Effector CD8-positive, alpha-beta T cell (primary cell): ENCODE measurements at regions not wholly inside any gene's neighbourhood (a gene's known extent, or its start where the extent isn't known, plus 50 kb on each side); places are given as distances from the start of the nearest gene placed in this dataset.
"Not testable (repeated sequence)": the region's sequence is repeated elsewhere in the genome, so short reads cannot be mapped to it uniquely, and the experiment has no call there.

Experiments
- DNase-seq: peaks from one replicate; lab custom pipeline; 2025; lab: John Stamatoyannopoulos, UW

DNA sequence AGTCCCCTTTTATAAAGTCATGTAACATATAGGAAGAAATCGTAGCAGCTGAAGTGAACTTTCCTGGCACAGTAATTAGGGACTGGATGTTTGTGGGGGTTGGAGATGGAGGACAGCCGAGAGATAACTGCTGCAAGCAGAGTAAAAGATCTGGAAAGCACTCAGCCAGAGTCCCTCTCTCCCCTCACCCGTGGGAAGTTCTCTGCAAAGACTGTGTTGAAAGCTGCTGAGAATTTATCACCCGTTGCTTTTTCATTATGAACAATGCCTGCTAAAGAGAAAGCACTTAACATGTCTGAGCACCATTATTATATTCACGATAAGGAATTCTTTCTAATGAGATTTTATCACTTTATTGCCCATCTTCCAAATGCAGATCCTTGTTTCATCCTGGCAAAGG lies 248.8 kb downstream of the SHOX2 start:
- no peak for DNase-seq

DNA sequence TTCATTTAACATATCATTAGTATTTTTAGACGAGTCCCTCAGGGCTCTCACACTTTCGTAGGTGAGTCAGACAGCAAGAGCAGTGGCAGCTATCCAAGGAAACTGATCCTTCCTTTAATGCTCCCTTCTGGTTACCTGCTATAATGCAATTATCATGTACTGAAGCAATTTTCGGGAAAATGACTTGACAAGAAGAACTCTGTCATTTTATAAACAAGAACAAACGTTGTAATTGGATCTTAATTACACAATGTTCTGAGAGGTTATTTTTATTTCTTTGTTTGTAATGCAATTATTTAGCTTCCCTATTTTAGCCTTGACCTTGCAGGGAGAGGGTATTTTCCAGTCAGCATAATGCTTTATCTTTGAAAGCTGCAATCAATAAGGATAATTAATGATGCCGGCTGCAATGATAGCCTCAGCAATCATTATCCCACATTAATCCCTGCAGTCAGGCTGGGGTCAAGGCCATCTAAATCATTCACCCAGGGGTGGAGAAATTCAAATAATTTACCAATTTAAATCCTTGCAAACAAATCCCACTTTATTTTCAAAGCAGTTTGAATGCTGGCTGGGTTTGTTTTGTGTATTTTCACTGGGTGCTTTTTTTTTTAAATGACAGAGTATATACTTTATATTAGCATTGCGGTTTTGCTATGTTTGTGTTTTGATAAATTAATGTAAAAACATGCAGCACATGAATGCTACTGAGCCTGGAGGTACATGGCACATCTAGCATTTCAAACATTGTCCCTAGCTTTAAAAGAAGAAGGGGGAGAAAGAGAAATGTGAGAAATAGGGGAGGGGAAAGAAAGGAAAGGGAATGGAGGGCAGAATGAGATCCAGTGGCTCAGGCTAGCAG lies 249.9 kb downstream of the SHOX2 start:
- DNase-seq = no peak

DNA sequence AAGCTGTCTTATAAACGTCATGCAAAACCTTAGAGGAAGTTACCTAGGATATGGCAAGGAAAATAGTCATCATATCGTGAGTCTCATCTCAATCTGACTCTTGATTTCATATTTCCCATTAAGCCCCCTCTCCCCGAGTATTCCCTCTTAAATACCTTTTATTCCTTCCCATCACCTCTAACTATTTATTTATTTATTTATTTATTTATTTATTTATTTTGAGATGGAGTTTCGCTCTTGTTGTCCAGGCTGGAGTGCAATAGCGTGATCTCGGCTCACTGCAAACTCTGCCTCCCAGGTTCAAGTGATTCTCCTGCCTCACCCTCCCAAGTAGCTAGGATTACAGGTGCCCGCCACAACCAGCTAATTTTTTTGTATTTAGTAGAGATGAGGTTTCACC lies 260.4 kb downstream of the SHOX2 start:
- not testable (repeated sequence) for DNase-seq

DNA sequence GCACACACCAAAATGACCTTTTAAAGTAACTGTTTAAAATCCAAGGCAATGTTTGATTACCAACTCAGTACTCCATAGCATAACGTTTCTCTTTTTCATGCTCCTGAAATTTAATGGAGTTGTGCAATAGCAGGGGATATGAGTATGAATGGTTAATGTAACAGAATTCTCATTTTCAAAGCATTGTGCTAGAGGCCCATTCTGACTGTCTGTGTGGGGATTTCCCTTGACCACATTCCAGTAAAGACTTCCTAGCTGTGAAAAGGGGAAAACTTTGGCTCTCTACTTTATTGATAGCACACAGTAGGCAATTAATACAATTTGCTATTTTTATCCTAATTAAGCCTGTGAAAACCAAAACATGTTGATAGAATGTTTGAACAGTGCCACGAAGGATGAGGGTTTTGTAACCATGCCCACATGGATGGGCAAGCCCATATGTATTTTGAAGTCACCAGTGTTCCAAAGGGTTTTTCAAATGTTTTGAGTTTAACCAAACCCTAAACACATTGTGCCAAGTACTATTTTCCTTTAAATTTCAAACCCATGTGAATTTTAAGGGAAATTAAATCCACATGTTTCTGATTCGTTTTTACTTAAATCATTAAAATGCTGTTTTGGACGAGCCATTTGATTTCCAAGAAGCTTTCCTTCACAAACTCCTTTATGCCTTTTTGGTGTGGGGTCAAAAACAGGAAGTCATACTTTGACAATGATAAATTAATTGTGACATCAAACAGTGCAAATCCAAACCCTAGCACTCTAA lies 261.2 kb downstream of the SHOX2 start:
- no peak for DNase-seq

DNA sequence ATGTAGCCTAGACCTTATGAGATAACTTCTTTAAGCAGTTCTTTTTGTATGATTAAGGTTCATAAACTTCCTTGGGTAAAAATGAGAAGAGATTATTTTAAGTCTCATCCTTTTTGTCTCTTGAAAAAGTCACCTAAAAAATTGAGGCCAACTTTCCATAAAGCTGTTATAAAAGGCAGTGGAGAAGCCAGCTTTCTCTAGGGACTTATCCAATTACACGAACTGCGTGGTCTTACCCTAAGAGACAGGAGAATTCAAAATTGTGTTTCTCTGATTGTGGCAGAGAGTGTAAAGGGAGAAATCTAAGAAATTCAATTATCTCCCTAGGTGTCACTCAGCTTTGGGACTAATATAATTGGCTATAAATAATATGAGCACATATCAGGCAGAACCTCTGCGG lies 262.0 kb downstream of the SHOX2 start:
- no peak for DNase-seq

DNA sequence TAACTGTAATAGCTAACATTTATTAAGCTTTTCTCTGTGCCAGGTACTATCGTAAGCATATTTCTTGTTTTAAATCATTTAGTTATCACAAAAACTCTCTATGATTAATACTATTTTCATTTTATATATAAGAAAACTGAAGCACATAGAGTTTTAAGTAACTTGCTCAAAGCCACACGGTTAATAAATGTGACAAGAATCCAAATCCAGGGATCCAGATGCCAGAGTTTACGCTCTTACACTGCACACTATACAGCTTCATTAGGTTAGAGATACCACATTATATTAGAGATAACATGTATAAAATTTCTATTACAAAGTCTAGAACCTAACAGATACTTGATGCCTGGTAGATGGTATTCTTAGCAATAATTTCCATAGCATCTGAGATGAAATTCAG lies 265.2 kb downstream of the SHOX2 start:
- no peak for DNase-seq

DNA sequence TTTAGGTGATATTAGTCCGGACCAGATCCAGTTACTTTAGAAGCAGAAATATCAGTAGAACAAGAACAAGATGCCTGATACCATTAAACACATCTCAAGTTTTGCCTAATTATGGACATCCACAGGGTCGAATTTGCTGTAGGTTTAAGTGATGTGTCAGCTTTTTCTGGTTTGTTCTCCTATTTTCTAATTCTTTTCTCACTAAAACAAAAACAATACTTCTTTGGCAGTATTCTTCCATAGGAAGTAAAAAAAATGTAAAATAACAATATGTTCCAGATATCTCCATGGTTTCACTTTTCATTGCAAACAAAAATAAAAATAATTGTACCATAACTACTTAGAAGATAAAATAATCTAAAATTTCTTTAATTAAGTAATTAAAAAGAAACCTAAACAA lies 265.7 kb downstream of the SHOX2 start:
- no peak for DNase-seq

DNA sequence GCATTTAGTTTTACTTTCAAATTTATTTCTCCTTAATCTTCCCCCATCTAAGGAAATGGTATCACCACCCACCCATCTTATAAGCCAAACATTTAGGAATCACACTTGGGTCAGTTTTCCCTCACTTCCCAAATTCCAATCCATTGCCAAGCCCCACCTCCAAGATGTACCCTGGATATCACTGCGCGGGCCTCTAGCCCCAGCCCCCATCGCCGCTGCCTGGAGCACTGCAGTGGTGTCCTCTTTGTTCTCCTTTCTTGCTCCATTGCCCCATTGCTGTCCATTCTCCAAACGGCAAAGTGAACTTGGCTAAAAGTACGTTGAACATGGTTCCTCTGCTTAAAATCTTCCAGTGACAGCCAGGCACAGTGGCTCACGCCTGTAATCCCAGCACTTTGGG lies 267.8 kb downstream of the SHOX2 start:
- DNase-seq = no peak

DNA sequence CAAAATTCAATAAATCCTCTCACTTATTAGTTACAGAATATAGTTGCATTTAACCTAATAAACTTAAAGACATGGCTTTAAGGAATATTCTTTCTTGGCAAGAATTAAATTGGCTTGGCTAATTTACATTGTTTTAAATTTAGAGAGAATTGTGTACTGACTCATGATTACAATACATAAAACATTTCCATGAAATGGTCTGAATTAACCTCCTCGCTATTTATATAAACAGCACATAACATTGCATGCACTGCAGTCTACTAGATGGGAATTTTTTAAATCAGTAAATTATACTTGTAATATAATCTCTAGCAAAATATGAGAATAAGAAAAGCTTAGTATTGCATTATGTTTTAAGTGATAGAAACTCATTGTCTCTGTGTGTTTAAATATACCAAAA lies 268.9 kb downstream of the SHOX2 start:
- DNase-seq = no peak

DNA sequence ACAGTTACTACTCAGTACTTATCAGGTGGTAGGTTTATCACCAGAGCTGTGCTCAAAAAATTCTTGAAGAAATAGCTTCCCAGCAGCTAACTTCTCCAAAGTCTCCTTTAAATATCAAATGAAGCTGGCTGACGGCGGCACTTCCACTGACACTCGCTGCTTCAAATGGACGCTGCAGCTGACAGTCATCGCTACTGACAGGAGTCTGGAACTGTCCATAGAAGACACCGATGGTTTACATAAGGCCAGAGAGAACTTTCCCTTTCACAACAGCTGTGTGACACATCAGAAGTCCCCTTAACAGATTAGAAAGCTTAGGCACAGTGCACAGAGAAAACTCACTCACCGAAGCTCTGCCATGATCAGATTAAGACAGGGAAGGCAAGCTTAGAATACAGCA lies 270.2 kb downstream of the SHOX2 start:
- DNase-seq = no peak

DNA sequence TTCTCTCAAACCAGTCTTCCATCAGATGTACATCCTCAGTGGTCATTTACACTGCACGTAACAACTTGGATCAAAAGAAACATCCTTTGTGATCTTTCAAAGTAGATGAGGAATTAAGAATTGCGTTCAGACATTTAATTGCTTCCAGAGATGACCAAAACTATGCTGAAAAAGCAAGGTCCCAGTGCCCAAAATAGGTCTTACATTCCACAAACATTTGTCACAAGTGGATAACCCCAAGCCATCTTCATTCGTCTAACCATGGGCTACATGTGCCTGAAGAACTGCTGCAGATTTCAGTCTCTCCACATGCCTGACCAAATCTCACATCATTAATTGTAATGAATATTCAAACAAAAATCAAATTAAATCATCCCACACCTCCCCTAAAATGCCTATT lies 273.6 kb downstream of the SHOX2 start:
- no peak for DNase-seq

DNA sequence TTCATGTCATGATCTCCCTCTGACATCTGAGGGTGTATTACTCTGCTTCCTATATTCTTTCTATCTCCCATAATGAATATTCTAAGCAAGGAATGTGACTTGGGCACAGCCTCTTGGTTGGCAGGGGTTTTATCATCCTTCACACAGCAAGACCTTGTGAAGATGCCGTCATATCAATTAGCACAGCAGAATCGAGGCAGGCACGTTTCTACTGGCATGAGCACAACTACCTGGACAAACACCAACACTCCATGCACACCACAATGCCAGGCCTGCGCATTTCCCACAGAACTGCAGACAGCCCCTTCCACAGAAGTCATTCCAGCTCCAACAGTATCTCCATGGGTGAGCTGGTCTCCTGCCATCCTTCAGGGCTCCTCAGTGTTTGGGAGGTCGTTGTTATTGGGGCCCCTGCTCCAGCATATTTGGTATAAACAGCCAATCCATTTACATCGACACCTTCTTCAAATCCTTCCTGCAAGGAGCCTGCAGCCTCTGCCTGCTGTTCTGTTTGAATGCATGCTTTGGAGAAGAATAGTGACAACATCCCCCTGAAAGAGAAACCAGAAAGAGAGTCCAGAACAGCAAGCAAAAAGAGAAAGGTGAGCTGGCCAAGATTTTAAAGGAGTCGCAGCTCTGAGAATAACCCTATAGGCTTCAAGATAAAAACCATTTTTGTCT lies 275.5 kb downstream of the SHOX2 start:
- no peak for DNase-seq

DNA sequence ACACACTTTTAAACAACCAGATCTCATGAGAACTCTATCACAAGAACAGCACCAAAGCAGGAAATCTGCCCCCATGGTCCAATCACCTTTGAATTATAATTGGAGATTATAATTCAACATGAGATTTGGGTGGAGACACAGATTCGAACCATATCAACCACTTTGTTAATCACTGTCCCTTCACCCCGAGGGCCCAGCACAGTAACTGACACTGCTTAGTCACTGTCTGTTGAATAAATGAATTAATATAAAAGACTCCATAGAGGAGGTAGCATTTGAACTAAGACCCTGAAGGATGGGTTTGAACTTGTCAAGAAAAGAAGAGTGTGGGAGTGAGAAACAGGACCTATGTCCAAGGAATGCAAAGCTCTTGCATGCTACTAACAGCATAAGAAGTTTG lies 276.4 kb downstream of the SHOX2 start:
- no peak for DNase-seq

DNA sequence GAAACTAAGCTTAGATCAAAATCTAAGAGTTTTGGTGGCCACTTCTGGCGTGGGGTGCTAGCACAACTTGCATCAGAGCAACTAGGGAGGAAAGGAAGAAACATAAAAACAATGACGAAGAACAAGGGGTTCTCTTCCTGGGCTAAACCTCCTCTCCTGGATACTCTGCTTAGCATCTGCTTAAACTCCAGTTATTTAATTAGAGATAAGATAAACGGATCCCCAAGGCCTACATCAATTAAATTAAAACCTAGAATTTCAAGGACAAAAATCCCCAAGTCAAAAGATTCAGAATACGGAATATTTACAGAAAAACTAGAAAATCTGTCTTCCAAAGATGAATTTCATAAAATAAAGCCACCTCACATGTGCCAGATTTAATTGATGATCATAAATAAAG lies 281.9 kb downstream of the SHOX2 start:
- DNase-seq = no peak

DNA sequence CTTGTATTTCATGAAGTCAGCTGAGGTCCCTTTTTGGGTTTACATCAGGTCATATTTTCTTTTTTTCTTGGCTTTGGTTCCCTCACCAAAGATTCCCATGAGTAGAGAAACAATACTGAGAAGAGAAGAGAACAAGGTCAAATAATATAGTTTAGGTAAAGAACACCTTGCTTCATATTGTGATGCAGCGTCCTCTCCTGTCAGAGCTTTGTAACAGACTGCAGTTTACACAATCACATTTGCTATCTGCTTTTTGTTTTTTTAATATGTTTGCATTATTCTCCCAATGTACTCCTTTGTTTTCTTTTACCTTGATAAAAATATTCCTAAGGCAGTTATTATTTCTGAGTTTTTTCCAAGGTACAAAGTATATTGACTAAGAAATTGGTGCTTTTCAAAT lies 283.2 kb downstream of the SHOX2 start:
- DNase-seq = no peak

DNA sequence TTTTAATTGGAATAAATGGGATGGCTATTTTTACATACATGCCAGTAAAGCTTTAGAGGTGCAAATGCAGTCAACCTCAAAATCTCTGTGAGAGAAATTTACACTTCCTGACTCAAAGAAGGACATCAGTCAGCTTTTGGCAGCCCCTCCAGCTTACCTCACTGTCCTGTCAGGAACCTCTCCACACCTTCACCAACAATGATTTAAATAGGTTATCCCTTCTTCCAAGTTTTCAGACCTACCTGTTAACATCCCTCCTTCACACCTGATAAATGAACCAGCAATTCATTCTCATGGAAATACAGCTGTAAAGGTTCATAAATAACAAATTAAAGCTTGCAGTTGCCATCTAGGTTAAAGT lies 286.1 kb downstream of the SHOX2 start:
- no peak for DNase-seq

DNA sequence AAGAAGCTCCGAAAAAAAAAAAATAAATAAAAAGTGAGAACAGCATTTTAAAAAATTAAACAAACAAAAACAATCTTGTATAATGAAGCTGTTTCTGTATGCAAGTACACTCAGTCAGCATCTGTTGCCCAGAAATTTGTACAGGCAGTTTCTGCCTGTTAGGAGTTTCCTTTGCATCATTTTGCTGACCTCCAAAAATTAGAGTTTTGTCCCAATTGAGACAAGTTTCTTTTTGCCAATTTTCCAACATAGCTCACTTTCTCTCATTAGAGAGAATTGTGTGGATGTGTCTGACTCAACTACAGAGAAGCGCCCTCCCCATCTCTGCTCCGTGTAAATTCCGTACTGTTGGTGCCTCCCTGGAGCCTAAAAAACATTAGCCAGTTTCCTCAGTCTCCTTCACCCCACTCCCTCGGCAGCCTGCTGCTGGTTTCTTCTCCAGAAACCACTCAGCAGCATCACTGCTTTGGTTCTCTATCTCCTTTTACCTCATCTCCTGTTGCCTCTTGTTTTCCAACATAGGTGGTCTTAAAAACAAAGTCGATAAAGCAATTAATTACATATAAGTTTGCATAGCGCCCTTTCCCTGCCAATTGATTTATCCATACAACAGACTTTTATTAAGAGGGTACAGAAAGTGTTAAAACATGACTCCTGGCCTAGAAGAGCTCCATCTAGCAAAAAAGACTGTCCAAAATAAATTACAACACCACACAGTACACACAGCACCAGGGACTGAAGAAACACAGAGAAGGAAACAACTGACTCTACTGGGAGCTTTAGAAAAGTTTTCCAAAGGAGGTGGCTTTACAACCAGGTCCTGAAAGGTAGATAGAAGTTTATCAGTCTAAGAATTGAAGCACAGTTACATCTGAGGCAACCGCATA lies 286.7 kb downstream of the SHOX2 start:
- no peak for DNase-seq

DNA sequence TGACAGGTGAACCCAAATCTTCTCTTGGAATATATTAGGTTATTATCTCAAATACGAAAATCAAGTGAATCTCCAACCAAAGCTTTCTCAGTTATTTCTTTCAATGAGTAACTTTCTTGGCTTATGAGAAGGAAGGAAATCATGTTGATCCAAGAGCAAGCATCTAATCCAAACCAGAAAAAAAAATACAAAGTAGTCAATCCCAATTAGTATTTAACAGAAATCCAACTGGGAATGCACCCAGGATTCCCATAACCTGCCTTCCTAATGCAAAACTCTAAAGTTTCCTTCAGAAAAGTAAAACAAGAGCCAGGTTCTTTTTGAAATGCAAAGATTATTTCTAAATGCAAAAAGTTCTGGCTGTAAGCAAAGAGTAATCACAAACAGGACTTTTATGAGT lies 289.3 kb downstream of the SHOX2 start:
- no peak for DNase-seq

DNA sequence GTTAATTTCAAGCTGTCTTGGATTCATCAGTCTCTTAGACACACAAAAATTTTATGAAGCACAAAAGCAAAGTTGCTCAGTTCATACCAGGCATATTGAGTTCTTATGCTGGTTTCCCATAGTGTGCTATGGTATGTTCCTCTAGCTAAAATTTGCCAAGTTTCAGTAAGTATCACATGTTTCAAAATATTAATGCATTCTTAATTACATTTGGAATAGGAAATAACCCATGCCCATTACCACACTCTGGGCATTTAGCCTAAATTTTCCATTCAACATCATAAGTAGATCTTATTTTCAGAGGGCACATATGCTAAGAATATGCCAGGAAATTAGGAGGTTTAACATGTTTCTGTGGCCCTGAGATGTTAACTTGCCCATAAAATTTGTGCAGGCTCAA lies 289.9 kb downstream of the SHOX2 start:
- DNase-seq = no peak

DNA sequence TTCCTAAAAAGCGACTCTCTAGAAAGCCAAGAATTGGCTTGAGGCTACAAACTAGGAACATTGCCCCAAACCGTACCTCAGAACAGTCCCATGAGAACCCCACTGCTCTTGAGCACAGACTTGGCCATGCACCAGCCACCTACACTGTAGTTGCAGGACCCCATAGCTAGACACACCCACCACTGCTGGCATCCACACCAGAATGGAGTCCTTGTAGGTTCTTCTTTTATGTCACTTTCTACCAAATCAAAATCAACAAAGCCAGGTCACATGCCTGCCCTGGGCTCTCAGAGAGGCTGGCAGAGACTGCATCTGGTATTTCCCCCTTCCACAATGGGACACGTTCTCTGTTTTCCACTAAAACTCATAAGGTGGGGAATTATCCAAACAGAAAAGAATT lies 290.5 kb downstream of the SHOX2 start:
- no peak for DNase-seq

DNA sequence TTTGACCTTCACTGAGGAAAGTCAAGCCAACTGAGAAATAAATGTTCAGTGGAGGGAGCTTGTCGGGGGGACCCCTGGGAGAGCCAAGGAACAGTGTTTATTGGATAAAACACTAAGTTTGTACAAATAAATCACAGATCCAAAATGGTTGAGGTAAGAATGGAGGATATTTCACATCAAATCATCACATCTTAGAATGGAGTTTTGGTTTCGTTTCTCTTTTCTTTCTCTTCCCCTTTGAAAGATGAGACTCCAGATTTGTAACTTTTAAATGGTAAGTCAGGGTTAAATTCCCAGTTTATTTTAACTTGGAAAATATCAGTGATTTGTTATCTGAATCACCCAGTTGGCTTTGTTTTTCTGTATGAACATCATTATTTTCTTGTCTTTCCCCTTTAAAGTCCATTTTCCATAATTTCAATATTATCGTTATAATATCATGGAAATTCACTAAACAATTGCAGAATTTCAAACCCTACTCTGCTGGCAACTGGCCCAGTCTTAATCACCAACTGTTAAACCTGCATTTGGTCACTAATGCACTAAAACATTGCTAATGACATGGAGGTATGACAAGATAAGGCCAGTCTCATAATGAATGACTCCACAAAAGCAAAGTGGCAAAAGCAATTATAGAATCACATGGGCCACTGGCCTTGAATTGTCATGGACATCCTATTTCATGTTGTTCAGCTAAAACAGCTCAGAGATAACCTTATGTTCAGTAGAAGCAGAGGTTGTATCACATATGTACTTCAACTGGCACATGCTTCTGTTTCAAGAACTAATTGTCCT lies 295.1 kb downstream of the SHOX2 start:
- no peak for DNase-seq
